Testis (tissue), 2 donors: ENCODE measurements at regions not wholly inside any gene's neighbourhood (a gene's known extent, or its start where the extent isn't known, plus 50 kb on each side); places are given as distances from the start of the nearest gene placed in this dataset.

ENCODE experiments used
- CTCF ChIP-seq, 3 experiments: fragments of 450-650 bp in 2 of 3; fragments of 200-600 bp in 1 of 3; sonication (generic) in 1 of 3; IDR thresholded peaks; one replicate each; pipeline ENCODE4 v1.5.1; 2016 to 2019; ENCODE audit warnings: antibody characterized with exemption in 3 of 3, mild to moderate bottlenecking in 2 of 3, moderate library complexity in 1 of 3
- POLR2A ChIP-seq: fragments of 450-650 bp; IDR thresholded peaks from one replicate; pipeline ENCODE4 v1.6.1; 2017; ENCODE audit warnings: antibody characterized with exemption, mild to moderate bottlenecking, moderate library complexity

- no peak for TF ChIP-seq POLR2A
- TF ChIP-seq CTCF (IDR thresholded peaks at IDR 0.05): no peak
Observed at GRCh38 chr21:35491920-35492678, 443.0 kb upstream of the RUNX1 start.
